Endodermal cell (in vitro differentiated cells): ENCODE measurements at regions not wholly inside any gene's neighbourhood (a gene's known extent, or its start where the extent isn't known, plus 50 kb on each side); places are given as distances from the start of the nearest gene placed in this dataset.

Experiments used
- DNase-seq: peaks from one replicate; pipeline ENCODE4 v3.0.0-alpha.2; 2017
- H3K27ac ChIP-seq: 2 replicates; pipeline ENCODE4 v1.5.1; 2013; ENCODE audit warnings: mild to moderate bottlenecking, low read depth, low read length, moderate library complexity
- H3K27me3 ChIP-seq: 2 replicates; pipeline ENCODE4 v1.6.1; 2013; ENCODE audit warnings: mild to moderate bottlenecking, low read length, moderate library complexity; ENCODE audit not compliant: insufficient read depth, control insufficient read depth, poor library complexity, severe bottlenecking
- H3K36me3 ChIP-seq: 2 replicates; pipeline ENCODE4 v1.7.0; 2013; ENCODE audit warnings: mild to moderate bottlenecking, low read length, moderate library complexity; ENCODE audit not compliant: control insufficient read depth, insufficient read depth
- H3K4me1 ChIP-seq: one replicate; pipeline ENCODE4 v1.7.0; 2013; ENCODE audit warnings: low read length; ENCODE audit not compliant: control insufficient read depth, insufficient read depth
- H3K4me3 ChIP-seq: 2 replicates; pipeline ENCODE4 v1.5.1; 2013; ENCODE audit warnings: mild to moderate bottlenecking, low read length, moderate library complexity
- H3K9ac ChIP-seq: 2 replicates; pipeline ENCODE4 v1.6.1; 2013; ENCODE audit warnings: mild to moderate bottlenecking, low read length, moderate library complexity; ENCODE audit not compliant: poor library complexity, severe bottlenecking; ENCODE audit errors: extremely low read depth
- H3K9me3 ChIP-seq: 2 replicates; pipeline ENCODE4 v1.6.1; 2013; ENCODE audit warnings: mild to moderate bottlenecking, low read length, moderate library complexity; ENCODE audit not compliant: control insufficient read depth
- H3K27ac Mint-ChIP-seq: 2 replicates; pipeline ENCODE4 v1.8.0; 2020; ENCODE audit warnings: mixed read lengths
- H3K27me3 Mint-ChIP-seq: 2 replicates; pipeline ENCODE4 v1.8.0; 2021; ENCODE audit warnings: mild to moderate bottlenecking, mixed read lengths; ENCODE audit not compliant: insufficient read depth
- H3K36me3 Mint-ChIP-seq: 2 replicates; pipeline ENCODE4 v1.8.0; 2020; ENCODE audit warnings: low read depth, mixed read lengths
- H3K4me1 Mint-ChIP-seq: 2 replicates; pipeline ENCODE4 v1.8.0; 2020; ENCODE audit warnings: mixed read lengths
- H3K4me3 Mint-ChIP-seq: 2 replicates; pipeline ENCODE4 v1.8.0; 2020; ENCODE audit warnings: mild to moderate bottlenecking, moderate library complexity, mixed read lengths
- H3K9me3 Mint-ChIP-seq: 2 replicates; pipeline ENCODE4 v1.8.0; 2020; ENCODE audit warnings: mild to moderate bottlenecking, mixed read lengths
- CTCF ChIP-seq: fragments of 200-600 bp; sonication (generic); conservative IDR thresholded peaks from 2 replicates; pipeline ENCODE4 v1.5.0; 2021; ENCODE audit warnings: antibody characterized with exemption, mild to moderate bottlenecking
- WGBS, 2 experiments: methylation state at CpG; one replicate each; pipeline versions ENCODE4 v1.1.5 to v1.1.7; 2013; ENCODE audit warnings: missing lambda C conversion rate in 2 of 2, mixed read lengths in 1 of 2; ENCODE audit not compliant: insufficient coverage in 1 of 2, insufficient read length in 1 of 2; 5-methylcytosine and 5-hydroxymethylcytosine counted together

- peak; percentile 57 for DNase-seq
Observed at GRCh38 chr5:28967848-28968247, 1929.5 kb upstream of the CDH9 start.

GRCh38 chr5:28961816-28962215, 1923.4 kb upstream of the CDH9 start:
- no peak overlapping the region for H3K27ac Mint-ChIP-seq
- no peak for TF ChIP-seq CTCF
- H3K4me1 Mint-ChIP-seq = no peaks in the 10 kb centered on the region
- Histone ChIP-seq H3K36me3 (no peaks in the 10 kb centered on the region), H3K27me3 (no peaks in the 10 kb centered on the region), H3K9ac (no peak overlapping the region), H3K4me3 (no peak overlapping the region), H3K27ac (no peak overlapping the region), H3K4me1 (no peaks in the 10 kb centered on the region), H3K9me3 (no peaks in the 10 kb centered on the region)
- H3K36me3 Mint-ChIP-seq = no peaks in the 10 kb centered on the region
- no peaks in the 10 kb centered on the region for H3K27me3 Mint-ChIP-seq
- H3K9me3 Mint-ChIP-seq = no peaks in the 10 kb centered on the region
- H3K4me3 Mint-ChIP-seq = no peak overlapping the region
- no peak for DNase-seq

More at GRCh38 chr5:28967848-28968247, 1929.5 kb upstream of the CDH9 start:
- H3K27ac ChIP-seq = no peak overlapping the region
- Mint-ChIP-seq H3K9me3 (no peaks in the 10 kb centered on the region), H3K4me3 (no peak overlapping the region), H3K27me3 (no peaks in the 10 kb centered on the region), H3K36me3 (no peaks in the 10 kb centered on the region), H3K27ac (no peak overlapping the region), H3K4me1 (peaks cover 3% of the 10 kb centered on the region)
- H3K4me3 ChIP-seq = no peak overlapping the region
- H3K9ac ChIP-seq = no peak overlapping the region
- WGBS, 2 experiments = 93% methylated on average over 3 of the region's 3 CpGs; no CpG with 5 or more reads in 1 of the 2 experiments
- peak; percentile 60 for TF ChIP-seq CTCF
- H3K4me1 ChIP-seq = no peaks in the 10 kb centered on the region
- H3K27me3 ChIP-seq = no peaks in the 10 kb centered on the region
- no peaks in the 10 kb centered on the region for H3K36me3 ChIP-seq
- no peaks in the 10 kb centered on the region for H3K9me3 ChIP-seq

- no peak for TF ChIP-seq CTCF
- Mint-ChIP-seq H3K4me3 (no peak overlapping the region), H3K27ac (no peak overlapping the region), H3K27me3 (no peaks in the 10 kb centered on the region), H3K36me3 (no peaks in the 10 kb centered on the region), H3K9me3 (peaks cover 3% of the 10 kb centered on the region), H3K4me1 (no peaks in the 10 kb centered on the region)
- H3K4me3 ChIP-seq = no peak overlapping the region
- 100% methylated on average over 1 to 2 of the region's 2 CpGs for WGBS, 2 experiments
- no peak for DNase-seq
- H3K9ac ChIP-seq = no peak overlapping the region
- H3K27me3 ChIP-seq = no peaks in the 10 kb centered on the region
- H3K36me3 ChIP-seq = no peaks in the 10 kb centered on the region
- no peak overlapping the region for H3K27ac ChIP-seq
- peaks cover 7% of the 10 kb centered on the region for H3K9me3 ChIP-seq
- H3K4me1 ChIP-seq = no peaks in the 10 kb centered on the region
Observed at GRCh38 chr5:28958581-28958980, 1920.2 kb upstream of the CDH9 start.
